ENCODE measurements at regions not wholly inside any gene's neighbourhood (a gene's known extent, or its start where the extent isn't known, plus 50 kb on each side); places are given as distances from the start of the nearest gene placed in this dataset.

DNA sequence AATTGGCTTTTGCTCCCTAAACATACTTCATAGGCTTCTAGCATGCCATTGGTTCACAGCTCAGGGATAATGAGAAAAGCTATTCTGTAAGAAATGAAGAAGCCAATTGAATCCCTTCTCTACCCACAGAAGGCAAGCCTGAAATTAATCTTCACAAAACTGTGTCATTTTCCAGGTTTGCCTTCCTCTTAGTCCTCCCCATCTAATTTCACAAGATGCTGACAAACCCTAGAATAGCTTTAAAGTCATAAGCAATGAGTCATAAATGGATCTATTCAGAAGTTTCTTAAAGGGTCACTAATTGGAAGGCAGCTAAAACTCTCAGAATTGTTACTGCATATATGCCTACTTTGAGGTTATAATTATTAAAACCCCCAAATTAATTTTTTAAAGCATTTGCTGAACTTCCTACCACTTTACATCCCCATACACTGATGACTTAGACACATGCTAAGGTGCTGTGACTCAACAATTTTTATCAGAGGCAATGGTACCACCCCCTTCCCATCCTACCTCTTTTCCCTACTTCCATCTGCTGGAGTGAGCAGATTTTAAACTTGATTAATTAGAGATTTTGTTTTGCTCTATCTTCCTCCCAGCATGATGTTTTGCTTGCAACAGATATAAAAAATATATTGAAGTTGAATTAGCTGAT is 51.3 kb upstream of the NABP1 start:
- TF ChIP-seq, protein P1, sequence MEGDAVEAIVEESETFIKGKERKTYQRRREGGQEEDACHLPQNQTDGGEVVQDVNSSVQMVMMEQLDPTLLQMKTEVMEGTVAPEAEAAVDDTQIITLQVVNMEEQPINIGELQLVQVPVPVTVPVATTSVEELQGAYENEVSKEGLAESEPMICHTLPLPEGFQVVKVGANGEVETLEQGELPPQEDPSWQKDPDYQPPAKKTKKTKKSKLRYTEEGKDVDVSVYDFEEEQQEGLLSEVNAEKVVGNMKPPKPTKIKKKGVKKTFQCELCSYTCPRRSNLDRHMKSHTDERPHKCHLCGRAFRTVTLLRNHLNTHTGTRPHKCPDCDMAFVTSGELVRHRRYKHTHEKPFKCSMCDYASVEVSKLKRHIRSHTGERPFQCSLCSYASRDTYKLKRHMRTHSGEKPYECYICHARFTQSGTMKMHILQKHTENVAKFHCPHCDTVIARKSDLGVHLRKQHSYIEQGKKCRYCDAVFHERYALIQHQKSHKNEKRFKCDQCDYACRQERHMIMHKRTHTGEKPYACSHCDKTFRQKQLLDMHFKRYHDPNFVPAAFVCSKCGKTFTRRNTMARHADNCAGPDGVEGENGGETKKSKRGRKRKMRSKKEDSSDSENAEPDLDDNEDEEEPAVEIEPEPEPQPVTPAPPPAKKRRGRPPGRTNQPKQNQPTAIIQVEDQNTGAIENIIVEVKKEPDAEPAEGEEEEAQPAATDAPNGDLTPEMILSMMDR (IDR thresholded peaks at IDR 0.05), result no peak
- no peak for TF ChIP-seq POLR2A (IDR thresholded peaks at IDR 0.05)
